Immature natural killer cell (primary cell): ENCODE measurements at regions not wholly inside any gene's neighbourhood (a gene's known extent, or its start where the extent isn't known, plus 50 kb on each side); places are given as distances from the start of the nearest gene placed in this dataset.

ENCODE experiments used
- DNase-seq, 3 donors: peaks; one replicate each; pipeline ENCODE4 v3.0.0; 2022; ENCODE audit warnings: mixed read lengths in 1 of 3
- H3K27ac Mint-ChIP-seq, 6 donors: one replicate each; pipeline ENCODE4 v1.8.0; 2020; ENCODE audit warnings: mixed read lengths in 6 of 6, mild to moderate bottlenecking in 5 of 6, inconsistent platforms in 4 of 6, moderate library complexity in 3 of 6
- H3K27me3 Mint-ChIP-seq, 3 donors: one replicate each; pipeline ENCODE4 v1.8.0; 2020 to 2021; ENCODE audit warnings: low read depth in 3 of 3, mild to moderate bottlenecking in 3 of 3, mixed read lengths in 3 of 3, moderate library complexity in 3 of 3, inconsistent platforms in 1 of 3
- H3K36me3 Mint-ChIP-seq, 3 donors: one replicate each; pipeline ENCODE4 v1.8.0; 2020; ENCODE audit warnings: mixed read lengths in 3 of 3, inconsistent platforms in 2 of 3, mild to moderate bottlenecking in 2 of 3
- H3K4me1 Mint-ChIP-seq, 2 donors: one replicate each; pipeline ENCODE4 v1.8.0; 2020; ENCODE audit warnings: inconsistent platforms in 2 of 2, mild to moderate bottlenecking in 2 of 2, mixed read lengths in 2 of 2, moderate library complexity in 1 of 2
- H3K4me3 Mint-ChIP-seq, 5 donors: one replicate each; pipeline ENCODE4 v1.8.0; 2020; ENCODE audit warnings: mild to moderate bottlenecking in 5 of 5, mixed read lengths in 5 of 5, inconsistent platforms in 3 of 5, moderate library complexity in 3 of 5
- H3K9me3 Mint-ChIP-seq, 6 donors: one replicate each; pipeline ENCODE4 v1.8.0; 2020; ENCODE audit warnings: mild to moderate bottlenecking in 6 of 6, mixed read lengths in 6 of 6, inconsistent platforms in 4 of 6, moderate library complexity in 3 of 6

GRCh38 chr2:239780236-239780994 is 244.7 kb downstream of the NDUFA10 start:
- DNase-seq = no peak
- Mint-ChIP-seq H3K36me3 (peaks cover 0 to 4% (median 0%) of the 10 kb centered on the region in 3 donors), H3K9me3 (peaks cover 0 to 3% (median 0%) of the 10 kb centered on the region in 6 donors), H3K4me3 (no peak overlapping the region), H3K27me3 (peaks cover 0 to 31% (median 11%) of the 10 kb centered on the region in 3 donors), H3K4me1 (no peaks in the 10 kb centered on the region), H3K27ac (no peak overlapping the region)

- Mint-ChIP-seq H3K4me3 (no peak overlapping the region), H3K27ac (no peak overlapping the region), H3K9me3 (no peaks in the 10 kb centered on the region), H3K36me3 (peaks cover 0 to 4% (median 0%) of the 10 kb centered on the region in 3 donors), H3K4me1 (no peaks in the 10 kb centered on the region), H3K27me3 (peaks cover 0 to 33% (median 11%) of the 10 kb centered on the region in 3 donors)
- no peak for DNase-seq
Measured at GRCh38 chr2:239779584-239779983, 245.6 kb downstream of the NDUFA10 start.

GRCh38 chr2:239778861-239779558 is 246.1 kb downstream of the NDUFA10 start:
- no peak for DNase-seq
- Mint-ChIP-seq H3K27me3 (peaks cover 0 to 30% (median 11%) of the 10 kb centered on the region in 3 donors), H3K4me1 (no peaks in the 10 kb centered on the region), H3K9me3 (no peaks in the 10 kb centered on the region), H3K27ac (no peak overlapping the region), H3K36me3 (peaks cover 0 to 4% (median 0%) of the 10 kb centered on the region in 3 donors), H3K4me3 (no peak overlapping the region)

- H3K27ac Mint-ChIP-seq = no peak overlapping the region
- H3K9me3 Mint-ChIP-seq = no peaks in the 10 kb centered on the region
- DNase-seq = no peak
- H3K4me3 Mint-ChIP-seq = no peak overlapping the region
- H3K27me3 Mint-ChIP-seq = peaks cover 0 to 25% (median 9%) of the 10 kb centered on the region in 3 donors
- H3K36me3 Mint-ChIP-seq = peaks cover 0 to 4% (median 0%) of the 10 kb centered on the region in 3 donors
- no peaks in the 10 kb centered on the region for H3K4me1 Mint-ChIP-seq
Measured at GRCh38 chr2:239778042-239778851, 246.9 kb downstream of the NDUFA10 start.

- H3K4me3 Mint-ChIP-seq = no peak overlapping the region
- no peaks in the 10 kb centered on the region for H3K4me1 Mint-ChIP-seq
- H3K9me3 Mint-ChIP-seq = peaks cover 0 to 1% (median 0%) of the 10 kb centered on the region in 6 donors
- no peak for DNase-seq
- H3K27me3 Mint-ChIP-seq = peaks cover 3 to 22% (median 7%) of the 10 kb centered on the region in 3 donors
- no peak overlapping the region for H3K27ac Mint-ChIP-seq
- H3K36me3 Mint-ChIP-seq = peaks cover 0 to 4% (median 0%) of the 10 kb centered on the region in 3 donors
Measured at GRCh38 chr2:239777219-239777618, 247.9 kb downstream of the NDUFA10 start.

GRCh38 chr2:239776436-239777005 is 248.6 kb downstream of the NDUFA10 start:
- H3K4me1 Mint-ChIP-seq = no peaks in the 10 kb centered on the region
- peaks cover 0 to 4% (median 0%) of the 10 kb centered on the region in 3 donors for H3K36me3 Mint-ChIP-seq
- peaks cover under 1 to 6% (median 3%) of the 10 kb centered on the region in 6 donors for H3K9me3 Mint-ChIP-seq
- DNase-seq = no peak
- H3K27me3 Mint-ChIP-seq = peaks cover 5 to 20% (median 7%) of the 10 kb centered on the region in 3 donors
- no peak overlapping the region for H3K4me3 Mint-ChIP-seq
- no peak overlapping the region for H3K27ac Mint-ChIP-seq

GRCh38 chr2:239775623-239776435 is 249.3 kb downstream of the NDUFA10 start:
- Mint-ChIP-seq H3K27ac (no peak overlapping the region), H3K36me3 (peaks cover 0 to 1% (median 0%) of the 10 kb centered on the region in 3 donors), H3K27me3 (peaks cover 5 to 13% (median 7%) of the 10 kb centered on the region in 3 donors), H3K9me3 (peaks cover 3 to 12% (median 6%) of the 10 kb centered on the region in 6 donors), H3K4me3 (no peak overlapping the region), H3K4me1 (no peaks in the 10 kb centered on the region)
- DNase-seq = no peak

GRCh38 chr2:239774933-239775622 is 250.1 kb downstream of the NDUFA10 start:
- peaks cover 3 to 12% (median 6%) of the 10 kb centered on the region in 6 donors for H3K9me3 Mint-ChIP-seq
- H3K27ac Mint-ChIP-seq = no peak overlapping the region
- H3K4me1 Mint-ChIP-seq = no peaks in the 10 kb centered on the region

GRCh38 chr2:239774142-239774462 is 251.0 kb downstream of the NDUFA10 start:
- no peaks in the 10 kb centered on the region for H3K4me1 Mint-ChIP-seq
- no peak overlapping the region for H3K4me3 Mint-ChIP-seq
- H3K27me3 Mint-ChIP-seq = peaks cover 5 to 12% (median 7%) of the 10 kb centered on the region in 3 donors
- H3K36me3 Mint-ChIP-seq = no peaks in the 10 kb centered on the region
- no peak overlapping the region for H3K27ac Mint-ChIP-seq
- DNase-seq = no peak
- H3K9me3 Mint-ChIP-seq = peaks cover 3 to 12% (median 6%) of the 10 kb centered on the region in 6 donors

More at GRCh38 chr2:239774933-239775622, 250.1 kb downstream of the NDUFA10 start:
- Mint-ChIP-seq H3K4me3 (no peak overlapping the region), H3K36me3 (no peaks in the 10 kb centered on the region), H3K27me3 (peaks cover 5 to 10% (median 7%) of the 10 kb centered on the region in 3 donors)
- DNase-seq = no peak

- no peak for DNase-seq
- H3K27me3 Mint-ChIP-seq = peaks cover 5 to 16% (median 7%) of the 10 kb centered on the region in 3 donors
- no peak overlapping the region for H3K4me3 Mint-ChIP-seq
- H3K36me3 Mint-ChIP-seq = no peaks in the 10 kb centered on the region
- no peaks in the 10 kb centered on the region for H3K4me1 Mint-ChIP-seq
- peaks cover 3 to 12% (median 6%) of the 10 kb centered on the region in 6 donors for H3K9me3 Mint-ChIP-seq
- no peak overlapping the region for H3K27ac Mint-ChIP-seq
Measured at GRCh38 chr2:239773228-239774141, 251.7 kb downstream of the NDUFA10 start.

GRCh38 chr2:239772721-239773120 is 252.4 kb downstream of the NDUFA10 start:
- no peak overlapping the region for H3K27ac Mint-ChIP-seq
- no peaks in the 10 kb centered on the region for H3K4me1 Mint-ChIP-seq
- H3K9me3 Mint-ChIP-seq = peaks cover 3 to 12% (median 6%) of the 10 kb centered on the region in 6 donors
- H3K4me3 Mint-ChIP-seq = no peak overlapping the region
- DNase-seq = no peak
- peaks cover 5 to 20% (median 7%) of the 10 kb centered on the region in 3 donors for H3K27me3 Mint-ChIP-seq
- H3K36me3 Mint-ChIP-seq = no peaks in the 10 kb centered on the region
